BLaER1 treated with 17β-estradiol and CSF1 and Interleukin-3, amounts not matched to agents 10 nM and 100 nM (cell line): ENCODE measurements at regions not wholly inside any gene's neighbourhood (a gene's known extent, or its start where the extent isn't known, plus 50 kb on each side); places are given as distances from the start of the nearest gene placed in this dataset.
"Not testable (repeated sequence)": the region's sequence is repeated elsewhere in the genome, so short reads cannot be mapped to it uniquely, and the experiment has no call there.

Experiments used
- H3K27ac ChIP-seq, 11 experiments: shearing (Covaris generic); formaldehyde crosslinking; 2 replicates each; pipeline ENCODE4 v1.8.1; 2022
- H3K27me3 ChIP-seq, 11 experiments: shearing (Covaris generic); formaldehyde crosslinking; 2 replicates each; pipeline ENCODE4 v1.8.1; 2022
- H3K36me3 ChIP-seq, 11 experiments: shearing (Covaris generic); formaldehyde crosslinking; 2 replicates each; pipeline ENCODE4 v1.8.1; 2022
- H3K4me1 ChIP-seq, 10 experiments: shearing (Covaris generic); formaldehyde crosslinking; 2 replicates each; pipeline ENCODE4 v1.8.1; 2022
- H3K4me2 ChIP-seq, 11 experiments: shearing (Covaris generic); formaldehyde crosslinking; 2 replicates each; pipeline ENCODE4 v1.8.1; 2022
- H3K4me3 ChIP-seq, 10 experiments: shearing (Covaris generic); formaldehyde crosslinking; 2 replicates each; pipeline ENCODE4 v1.8.1; 2022
- H3K9ac ChIP-seq, 11 experiments: shearing (Covaris generic); formaldehyde crosslinking; 2 replicates each; pipeline ENCODE4 v1.8.1; 2022
- H3K9me3 ChIP-seq, 11 experiments: shearing (Covaris generic); formaldehyde crosslinking; replicated peaks in 1 of 11; 2 replicates each; pipeline ENCODE4 v1.8.1; 2022
- H4K20me1 ChIP-seq, 11 experiments: shearing (Covaris generic); formaldehyde crosslinking; 2 replicates each; pipeline ENCODE4 v1.8.1; 2022

DNA sequence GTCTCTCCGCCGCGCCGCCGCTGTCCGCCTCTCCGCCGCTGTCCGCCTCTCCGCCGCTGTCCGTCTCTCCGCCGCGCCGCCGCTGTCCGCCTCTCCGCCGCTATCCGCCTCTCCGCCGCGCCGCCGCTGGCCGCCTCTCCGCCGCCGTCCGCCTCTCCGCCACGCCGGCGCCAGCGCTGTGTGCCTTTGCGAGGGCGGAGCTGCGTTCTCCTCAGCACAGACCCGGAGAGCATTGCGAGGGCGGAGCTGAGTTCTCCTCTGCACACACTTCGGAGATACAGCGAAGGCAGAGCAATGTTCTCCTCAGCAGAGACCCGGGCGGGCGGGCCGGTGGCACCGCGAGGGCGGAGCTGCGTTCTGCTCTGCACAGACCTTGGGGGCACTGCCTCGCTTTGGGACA lies 327.4 kb upstream of the PLGLB1 start:
- H3K4me3 ChIP-seq, H3K27me3 ChIP-seq, H3K36me3 ChIP-seq, H3K4me1 ChIP-seq, H3K4me2 ChIP-seq, H4K20me1 ChIP-seq, H3K27ac ChIP-seq, H3K9ac ChIP-seq, H3K9me3 ChIP-seq: not testable (repeated sequence)

DNA sequence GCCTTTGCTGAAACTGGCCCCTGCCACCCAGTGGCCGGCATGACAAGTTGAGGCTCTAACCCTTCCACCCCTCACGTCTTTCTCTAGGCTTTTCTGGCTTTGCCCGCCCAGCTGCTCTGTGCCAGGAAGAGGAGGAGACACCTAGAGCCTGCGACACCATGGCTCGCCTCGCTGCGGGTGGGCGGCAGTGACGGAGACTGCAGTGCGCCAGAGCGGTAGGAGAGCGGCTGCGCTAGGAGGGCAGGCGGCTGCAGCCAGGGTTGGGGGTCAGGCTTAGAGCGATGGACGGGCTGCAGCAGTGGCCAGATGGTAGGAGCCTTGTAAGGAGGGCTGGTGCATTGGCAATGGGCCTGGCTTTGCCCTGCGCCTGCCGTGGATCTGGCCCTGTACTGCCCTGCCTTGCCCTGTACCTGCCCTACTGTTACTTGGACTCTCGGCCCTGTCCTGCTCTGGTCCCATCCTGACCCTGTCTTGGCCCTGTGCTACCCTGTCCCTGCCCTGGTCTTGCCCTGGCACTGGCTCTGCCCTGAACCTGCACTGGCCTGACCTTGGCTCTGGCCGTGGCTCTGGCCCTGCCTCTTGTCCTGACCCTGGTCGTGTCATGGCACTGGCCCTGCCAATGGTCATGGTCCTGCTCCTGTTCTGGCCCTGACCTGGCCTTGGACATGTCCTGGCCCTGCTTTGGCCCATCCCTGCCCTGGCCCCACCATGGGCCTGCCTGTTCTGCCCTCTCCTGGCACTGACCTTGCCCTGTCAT lies 330.7 kb upstream of the PLGLB1 start:
- not testable (repeated sequence) for H3K27ac ChIP-seq, H3K9ac ChIP-seq, H3K4me2 ChIP-seq

DNA sequence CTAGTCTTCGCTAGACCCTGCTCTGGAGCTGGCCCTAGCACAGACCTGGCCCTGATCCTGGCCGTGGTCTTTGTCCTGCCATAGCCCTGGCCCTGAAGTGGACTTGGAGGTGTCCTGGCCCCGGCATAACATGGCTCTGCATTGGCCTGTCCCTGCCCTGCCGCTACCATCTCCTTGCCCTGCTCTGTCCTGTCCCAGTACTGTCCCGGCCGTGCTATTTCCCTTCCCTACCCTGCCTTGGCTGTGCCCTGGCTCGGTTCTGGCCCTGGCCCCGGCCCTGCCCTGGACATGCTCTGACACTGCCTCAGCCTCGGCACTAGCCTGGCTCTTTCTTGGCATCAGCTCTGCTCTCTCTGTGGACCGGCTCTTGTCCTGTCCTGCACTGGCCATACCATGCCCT lies 331.8 kb upstream of the PLGLB1 start:
- not testable (repeated sequence) for H3K27ac ChIP-seq, H3K4me1 ChIP-seq

More for the DNA sequence above, 330.7 kb upstream of the PLGLB1 start:
- not testable (repeated sequence) for H3K9me3 ChIP-seq, H3K27me3 ChIP-seq, H3K36me3 ChIP-seq, H3K4me3 ChIP-seq, H3K4me1 ChIP-seq, H4K20me1 ChIP-seq

DNA sequence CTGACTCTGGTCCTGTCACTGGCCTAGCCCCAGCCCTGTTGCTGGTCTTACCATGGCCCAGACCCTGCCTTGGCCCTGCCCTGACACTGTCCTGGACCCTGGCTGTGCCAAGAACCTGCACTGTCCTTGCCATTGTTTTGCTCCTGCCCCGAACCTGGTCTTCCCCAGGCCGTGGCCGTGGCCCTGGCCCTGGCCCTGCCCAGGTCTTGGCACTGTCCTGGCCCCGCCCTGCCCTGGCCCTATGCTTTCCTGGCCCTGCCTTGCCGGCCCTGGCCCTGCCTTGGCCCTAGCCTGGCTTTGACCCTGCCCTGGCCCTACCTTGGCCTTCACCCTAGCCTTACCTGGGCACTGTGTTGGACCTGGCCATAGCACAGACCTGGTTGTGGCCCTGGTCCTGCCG lies 332.5 kb upstream of the PLGLB1 start:
- H3K36me3 ChIP-seq, H3K9ac ChIP-seq, H3K4me3 ChIP-seq, H3K4me1 ChIP-seq, H4K20me1 ChIP-seq, H3K9me3 ChIP-seq, H3K4me2 ChIP-seq, H3K27ac ChIP-seq, H3K27me3 ChIP-seq: not testable (repeated sequence)

More for the DNA sequence above, 331.8 kb upstream of the PLGLB1 start:
- H3K27me3 ChIP-seq, H3K9me3 ChIP-seq, H3K9ac ChIP-seq, H4K20me1 ChIP-seq, H3K4me2 ChIP-seq, H3K36me3 ChIP-seq, H3K4me3 ChIP-seq: not testable (repeated sequence)

DNA sequence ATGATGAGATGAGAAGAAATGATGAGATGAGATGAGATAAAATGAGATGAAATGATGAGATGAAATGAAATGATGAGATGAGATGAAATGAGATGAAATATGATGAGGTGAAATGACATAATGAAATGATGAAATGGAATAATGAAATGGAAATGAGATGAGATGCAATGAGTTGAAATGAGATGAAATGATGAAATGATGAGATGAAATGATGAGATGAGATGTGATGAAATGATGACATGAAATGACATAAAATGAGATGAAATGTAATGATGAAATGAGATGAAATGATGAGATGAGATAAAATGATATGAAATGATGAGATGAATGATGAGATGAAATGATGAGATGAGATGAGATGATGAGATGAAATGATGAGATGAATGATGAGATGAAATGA lies 338.6 kb upstream of the PLGLB1 start:
- not testable (repeated sequence) for H4K20me1 ChIP-seq, H3K4me3 ChIP-seq, H3K9ac ChIP-seq, H3K36me3 ChIP-seq, H3K4me1 ChIP-seq, H3K27ac ChIP-seq, H3K4me2 ChIP-seq, H3K27me3 ChIP-seq, H3K9me3 ChIP-seq

DNA sequence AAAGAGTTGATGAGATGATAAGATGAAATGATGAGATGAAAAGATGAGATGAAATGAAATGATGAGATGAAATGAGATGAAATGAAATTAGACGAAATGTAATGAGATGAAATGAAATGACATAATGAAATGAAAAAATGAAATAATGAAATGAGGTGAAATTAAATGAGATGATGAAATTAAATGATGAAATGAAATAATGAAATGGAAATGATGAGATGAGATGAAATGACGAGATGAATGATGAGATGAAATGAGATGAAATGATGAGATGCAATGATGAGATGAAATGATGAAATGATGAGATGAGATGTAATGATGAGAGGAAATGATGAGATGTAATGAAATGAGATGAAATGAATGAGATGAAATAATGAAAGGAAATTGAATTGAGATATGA lies 339.3 kb upstream of the PLGLB1 start:
- not testable (repeated sequence) for H3K9me3 ChIP-seq, H3K4me3 ChIP-seq, H3K27me3 ChIP-seq, H4K20me1 ChIP-seq, H3K4me2 ChIP-seq, H3K27ac ChIP-seq, H3K36me3 ChIP-seq, H3K9ac ChIP-seq, H3K4me1 ChIP-seq

DNA sequence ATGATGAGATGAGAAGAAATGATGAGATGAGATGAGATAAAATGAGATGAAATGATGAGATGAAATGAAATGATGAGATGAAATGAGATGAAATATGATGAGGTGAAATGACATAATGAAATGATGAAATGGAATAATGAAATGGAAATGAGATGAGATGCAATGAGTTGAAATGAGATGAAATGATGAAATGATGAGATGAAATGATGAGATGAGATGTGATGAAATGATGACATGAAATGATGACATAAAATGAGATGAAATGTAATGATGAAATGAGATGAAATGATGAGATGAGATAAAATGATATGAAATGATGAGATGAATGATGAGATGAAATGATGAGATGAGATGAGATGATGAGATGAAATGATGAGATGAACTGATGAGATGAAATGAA lies 340.2 kb upstream of the PLGLB1 start:
- not testable (repeated sequence) for H4K20me1 ChIP-seq, H3K9me3 ChIP-seq, H3K27me3 ChIP-seq, H3K9ac ChIP-seq, H3K4me2 ChIP-seq, H3K4me3 ChIP-seq, H3K27ac ChIP-seq, H3K36me3 ChIP-seq, H3K4me1 ChIP-seq

DNA sequence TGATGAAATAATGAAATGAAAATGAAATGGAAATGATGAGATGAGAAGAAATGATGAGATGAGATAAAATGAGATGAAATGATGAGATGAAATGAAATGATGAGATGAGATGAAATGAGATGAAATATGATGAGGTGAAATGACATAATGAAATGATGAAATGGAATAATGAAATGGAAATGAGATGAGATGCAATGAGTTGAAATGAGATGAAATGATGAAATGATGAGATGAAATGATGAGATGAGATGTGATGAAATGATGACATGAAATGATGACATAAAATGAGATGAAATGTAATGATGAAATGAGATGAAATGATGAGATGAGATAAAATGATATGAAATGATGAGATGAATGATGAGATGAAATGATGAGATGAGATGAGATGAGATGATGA lies 342.7 kb upstream of the PLGLB1 start:
- not testable (repeated sequence) for H3K4me3 ChIP-seq, H3K4me1 ChIP-seq, H3K4me2 ChIP-seq, H3K9ac ChIP-seq, H4K20me1 ChIP-seq, H3K9me3 ChIP-seq, H3K27ac ChIP-seq, H3K36me3 ChIP-seq, H3K27me3 ChIP-seq

DNA sequence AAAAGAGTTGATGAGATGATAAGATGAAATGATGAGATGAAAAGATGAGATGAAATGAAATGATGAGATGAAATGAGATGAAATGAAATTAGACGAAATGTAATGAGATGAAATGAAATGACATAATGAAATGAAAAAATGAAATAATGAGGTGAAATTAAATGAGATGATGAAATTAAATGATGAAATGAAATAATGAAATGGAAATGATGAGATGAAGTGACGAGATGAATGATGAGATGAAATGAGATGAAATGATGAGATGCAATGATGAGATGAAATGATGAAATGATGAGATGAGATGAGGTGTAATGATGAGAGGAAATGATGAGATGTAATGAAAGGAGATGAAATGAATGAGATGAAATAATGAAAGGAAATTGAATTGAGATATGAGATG lies 343.4 kb upstream of the PLGLB1 start:
- not testable (repeated sequence) for H4K20me1 ChIP-seq, H3K4me3 ChIP-seq, H3K4me1 ChIP-seq, H3K4me2 ChIP-seq, H3K36me3 ChIP-seq, H3K9me3 ChIP-seq, H3K27ac ChIP-seq, H3K9ac ChIP-seq, H3K27me3 ChIP-seq

DNA sequence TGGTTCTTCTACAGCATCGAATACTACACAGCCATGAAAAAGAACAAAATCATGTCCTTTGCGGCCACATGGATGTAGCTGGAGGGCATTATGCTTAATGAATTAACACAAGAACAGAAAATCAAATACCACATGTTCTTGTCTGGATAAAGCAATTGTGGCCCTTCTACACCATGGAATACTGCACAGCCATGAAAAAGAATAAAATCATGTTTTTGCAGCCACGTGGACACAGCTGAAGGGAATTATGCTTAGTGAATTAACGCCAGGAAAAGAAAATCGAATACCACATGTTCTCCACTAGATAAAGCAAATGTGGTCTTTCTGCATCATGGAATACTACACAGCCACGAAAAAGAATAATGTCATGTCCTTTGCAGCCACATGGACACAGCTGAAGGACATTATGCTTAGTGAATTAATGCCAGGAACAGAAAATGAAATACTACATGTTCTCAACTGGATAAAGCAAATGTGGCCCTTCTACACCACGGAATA lies 361.8 kb upstream of the PLGLB2 start:
- not testable (repeated sequence) for H3K9ac ChIP-seq, H4K20me1 ChIP-seq, H3K4me2 ChIP-seq, H3K27ac ChIP-seq, H3K36me3 ChIP-seq, H3K4me1 ChIP-seq, H3K9me3 ChIP-seq, H3K27me3 ChIP-seq, H3K4me3 ChIP-seq

DNA sequence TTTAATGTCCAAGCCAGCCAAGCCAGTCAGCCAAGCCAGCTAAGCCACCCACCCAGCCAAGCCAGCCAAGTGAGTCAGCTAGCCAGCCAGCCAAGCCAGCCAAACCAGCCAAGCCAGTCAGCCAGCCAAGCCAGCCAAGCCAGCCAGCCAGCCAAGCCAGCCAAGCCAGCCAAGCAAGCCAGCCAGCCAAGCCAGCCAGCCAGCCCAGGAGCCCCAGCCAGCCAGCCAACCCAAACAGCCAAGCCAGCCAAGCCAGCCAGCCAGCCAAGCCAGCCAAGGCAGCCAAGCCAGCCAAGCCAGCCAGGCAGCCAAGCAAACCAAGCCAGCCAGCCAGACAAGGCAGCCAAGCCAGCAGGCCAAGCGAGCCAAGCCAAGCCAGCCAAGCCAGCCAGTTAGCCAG lies 352.1 kb upstream of the PLGLB2 start:
- not testable (repeated sequence) for H3K9me3 ChIP-seq, H3K36me3 ChIP-seq, H3K4me2 ChIP-seq, H4K20me1 ChIP-seq, H3K27me3 ChIP-seq, H3K4me3 ChIP-seq, H3K9ac ChIP-seq, H3K4me1 ChIP-seq, H3K27ac ChIP-seq

DNA sequence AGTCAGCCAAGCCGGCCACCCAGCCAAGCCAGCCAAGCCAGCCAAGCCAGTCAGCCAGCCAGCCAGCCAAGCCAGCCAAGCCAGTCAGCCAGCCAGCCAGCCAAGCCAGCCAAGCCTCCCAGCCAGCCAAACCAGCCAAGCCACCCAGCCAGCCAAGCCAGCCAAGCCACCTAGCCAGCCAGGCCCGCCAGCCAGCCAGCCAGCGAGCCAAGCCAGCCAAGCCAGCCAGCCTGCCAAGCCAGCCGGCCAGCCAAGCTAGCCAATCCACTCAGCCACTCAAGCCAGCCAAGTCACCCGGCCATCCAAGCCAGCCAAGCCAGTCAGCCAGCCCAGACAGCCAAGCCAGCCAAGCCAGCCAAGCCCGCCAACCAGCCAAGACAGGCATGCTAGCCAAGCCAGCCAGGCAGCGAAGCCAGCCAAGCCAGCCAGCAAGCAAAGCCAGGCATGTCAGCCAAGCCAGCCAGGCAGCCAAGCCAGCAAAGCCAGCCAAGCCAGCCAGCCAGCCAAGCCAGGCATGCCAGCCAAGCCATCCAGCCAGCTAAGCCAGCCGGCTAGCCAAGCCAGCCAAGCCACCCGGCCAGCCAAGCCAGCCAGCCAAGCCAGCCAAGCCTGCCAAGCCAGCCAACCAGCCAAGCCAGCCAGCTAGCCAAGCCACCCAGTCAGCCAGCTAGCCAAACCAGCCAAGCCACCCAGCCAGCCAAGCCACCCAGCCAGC lies 351.2 kb upstream of the PLGLB2 start:
- not testable (repeated sequence) for H3K27ac ChIP-seq, H3K9me3 ChIP-seq, H3K4me2 ChIP-seq, H3K9ac ChIP-seq, H3K4me1 ChIP-seq, H3K36me3 ChIP-seq, H3K4me3 ChIP-seq, H3K27me3 ChIP-seq, H4K20me1 ChIP-seq

DNA sequence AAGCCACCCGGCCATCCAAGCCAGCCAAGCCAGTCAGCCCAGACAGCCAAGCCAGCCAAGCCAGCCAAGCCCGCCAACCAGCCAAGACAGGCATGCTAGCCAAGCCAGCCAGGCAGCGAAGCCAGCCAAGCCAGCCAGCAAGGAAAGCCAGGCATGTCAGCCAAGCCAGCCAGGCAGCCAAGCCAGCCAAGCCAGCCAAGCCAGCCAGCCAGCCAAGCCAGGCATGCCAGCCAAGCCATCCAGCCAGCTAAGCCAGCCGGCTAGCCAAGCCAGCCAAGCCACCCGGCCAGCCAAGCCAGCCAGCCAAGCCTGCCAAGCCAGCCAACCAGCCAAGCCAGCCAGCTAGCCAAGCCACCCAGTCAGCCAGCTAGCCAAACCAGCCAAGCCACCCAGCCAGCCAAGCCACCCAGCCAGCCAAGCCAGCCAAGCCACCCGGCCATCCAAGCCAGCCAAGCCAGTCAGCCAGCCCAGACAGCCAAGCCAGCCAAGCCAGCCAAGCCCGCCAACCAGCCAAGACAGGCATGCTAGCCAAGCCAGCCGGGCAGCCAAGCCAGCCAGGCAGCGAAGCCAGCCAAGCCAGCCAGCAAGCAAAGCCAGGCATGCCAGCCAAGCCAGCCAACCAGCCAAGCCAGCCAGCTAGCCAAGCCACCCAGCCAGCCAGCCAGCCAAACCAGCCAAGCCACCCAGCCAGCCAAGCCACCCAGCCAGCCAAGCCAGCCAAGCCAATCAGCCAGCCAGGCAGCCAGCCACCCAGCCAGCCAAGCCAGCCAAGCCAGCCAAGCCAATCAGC lies 350.4 kb upstream of the PLGLB2 start:
- not testable (repeated sequence) for H3K36me3 ChIP-seq, H4K20me1 ChIP-seq, H3K4me1 ChIP-seq, H3K27me3 ChIP-seq, H3K4me3 ChIP-seq, H3K4me2 ChIP-seq, H3K9ac ChIP-seq, H3K27ac ChIP-seq, H3K9me3 ChIP-seq
